HCT116 (cell line): ENCODE measurements at regions not wholly inside any gene's neighbourhood (a gene's known extent, or its start where the extent isn't known, plus 50 kb on each side); places are given as distances from the start of the nearest gene placed in this dataset.

ENCODE experiments used
- ATAC-seq: fragments of 200-7000 bp; cut with Tn5 transposase; 2 replicates; pipeline ENCODE4 v1.9.1; 2020; ENCODE audit warnings: mild to moderate bottlenecking, moderate library complexity
- BruUV-seq: library from RNA; stranded (reverse); fragments of 400-500 nt; replicated peaks from 2 replicates; lab custom pipeline; 2021; lab: Mats Ljungman, UMichigan
- CTCF ChIA-PET: fragments of 300-600 bp; sonication (Branson Sonifier 250); formaldehyde crosslinking; loops from one replicate; lab custom pipeline; 2021; ENCODE audit warnings: antibody characterized with exemption; lab: Charles Lee
- POLR2A ChIA-PET: fragments of 300-600, 350-600 bp; sonication (Branson Sonifier 250); formaldehyde crosslinking; loops from one replicate; lab custom pipeline; 2021; ENCODE audit warnings: antibody characterized with exemption; lab: Charles Lee
- RAD21 ChIA-PET, 2 experiments: fragments of 300-600 bp; sonication (Branson Sonifier 250); formaldehyde crosslinking; loops; one replicate each; lab custom pipeline; 2023; ENCODE audit warnings: low total read pairs in 2 of 2; ENCODE audit not compliant: uncharacterized antibody in 2 of 2, unreplicated experiment in 2 of 2, low non-redundant PET in 1 of 2; lab: Charles Lee
- DNase-seq: peaks from one replicate; pipeline ENCODE4 v3.0.0-alpha.2; 2010; ENCODE audit warnings: low read depth, low spot score
- H2AFZ ChIP-seq: fragments of 200-600 bp; shearing (Covaris generic), sonication (generic); 2 replicates; pipeline ENCODE4 v1.6.1; 2017; ENCODE audit warnings: low read depth, mixed run types, mixed read lengths, antibody characterized with exemption, low read length; ENCODE audit not compliant: poor library complexity, severe bottlenecking
- H3K27ac ChIP-seq: 2 replicates; pipeline ENCODE4 v1.5.1; 2012; ENCODE audit warnings: low read depth, low read length
- H3K27me3 ChIP-seq: fragments of 200-600 bp; sonication (generic); 2 replicates; pipeline ENCODE4 v1.6.1; 2016; ENCODE audit warnings: mixed run types, low read length, mixed read lengths; ENCODE audit not compliant: insufficient read depth
- H3K36me3 ChIP-seq, 2 experiments: fragments of 200-500 bp in 1 of 2; fragments of 200-600 bp in 1 of 2; sonication (Bioruptor generic) in 1 of 2; sonication (generic) in 1 of 2; 2 replicates each; pipeline versions ENCODE4 v1.5.1 to v1.6.1; 2014 to 2016; ENCODE audit warnings: low read length in 2 of 2, inconsistent platforms in 1 of 2, mixed read lengths in 1 of 2, mixed run types in 1 of 2; ENCODE audit not compliant: insufficient read depth in 2 of 2, control insufficient read depth in 1 of 2
- H3K4me1 ChIP-seq, 2 experiments: fragments of 200-600 bp in 1 of 2; sonication (generic) in 1 of 2; 2 replicates each; pipeline versions ENCODE4 v1.5.1 to v1.6.1; 2012 to 2017; ENCODE audit warnings: low read length in 2 of 2, inconsistent platforms in 1 of 2, mild to moderate bottlenecking in 1 of 2, mixed read lengths in 1 of 2, mixed run types in 1 of 2, moderate library complexity in 1 of 2; ENCODE audit not compliant: insufficient read depth in 2 of 2, control insufficient read depth in 1 of 2
- H3K4me2 ChIP-seq: fragments of 200-600 bp; sonication (generic); 2 replicates; pipeline ENCODE4 v1.6.1; 2017; ENCODE audit warnings: mixed run types, low read length, mixed read lengths
- H3K4me3 ChIP-seq, 2 experiments: fragments of 200-600 bp in 1 of 2; sonication (generic) in 1 of 2; replicated peaks in 1 of 2; 2 replicates each; pipeline ENCODE4 v1.5.1; 2011 to 2016; ENCODE audit warnings: low read length in 2 of 2, control low read depth in 1 of 2, low read depth in 1 of 2, mild to moderate bottlenecking in 1 of 2, mixed read lengths in 1 of 2, mixed run types in 1 of 2
- H3K79me2 ChIP-seq: fragments of 200-600 bp; sonication (generic); 2 replicates; pipeline ENCODE4 v1.6.1; 2017; ENCODE audit warnings: mild to moderate bottlenecking, mixed run types, low read length, moderate library complexity, mixed read lengths; ENCODE audit not compliant: insufficient read depth
- H3K9ac ChIP-seq: fragments of 200-600 bp; sonication (generic); 2 replicates; pipeline ENCODE4 v1.6.1; 2016; ENCODE audit warnings: low read length, mixed read lengths
- H3K9me2 ChIP-seq: fragments of 200-600 bp; sonication (generic), shearing (Covaris generic); 2 replicates; pipeline ENCODE4 v1.6.1; 2017; ENCODE audit warnings: mixed run types, mild to moderate bottlenecking, moderate library complexity; ENCODE audit not compliant: insufficient read depth
- H3K9me3 ChIP-seq, 2 experiments: fragments of 200-500 bp in 1 of 2; fragments of 200-600 bp in 1 of 2; sonication (Bioruptor generic) in 1 of 2; sonication (generic) in 1 of 2; 2 replicates each; pipeline ENCODE4 v1.6.1; 2014 to 2017; ENCODE audit warnings: low read length in 2 of 2, mixed read lengths in 2 of 2, inconsistent platforms in 1 of 2, low read depth in 1 of 2, mild to moderate bottlenecking in 1 of 2, mixed run types in 1 of 2, moderate library complexity in 1 of 2; ENCODE audit not compliant: control insufficient read depth in 1 of 2, insufficient read depth in 1 of 2
- H4K20me1 ChIP-seq: fragments of 200-600 bp; sonication (generic), shearing (Covaris generic); 2 replicates; pipeline ENCODE4 v1.6.1; 2017; ENCODE audit warnings: mixed run types, mild to moderate bottlenecking, moderate library complexity; ENCODE audit not compliant: insufficient read depth
- ZFX ChIP-seq: fragments of 450-650 bp; IDR thresholded peaks from 2 replicates; pipeline ENCODE4 v1.6.1; 2017
- intact Hi-C: fragments of 100-400 bp; cut with micrococcal nuclease; formaldehyde crosslinking; loops from 2 replicates; pipeline ENCODE4 v1.10.0; 2022
- TF ChIP-seq, protein P1 (sequence below): IDR thresholded peaks from 2 replicates; pipeline ENCODE4 v1.6.1; 2011; ENCODE audit warnings: mild to moderate bottlenecking, low read length, moderate library complexity; ENCODE audit not compliant: insufficient replicate concordance; ENCODE audit errors: extremely low read depth

DNA sequence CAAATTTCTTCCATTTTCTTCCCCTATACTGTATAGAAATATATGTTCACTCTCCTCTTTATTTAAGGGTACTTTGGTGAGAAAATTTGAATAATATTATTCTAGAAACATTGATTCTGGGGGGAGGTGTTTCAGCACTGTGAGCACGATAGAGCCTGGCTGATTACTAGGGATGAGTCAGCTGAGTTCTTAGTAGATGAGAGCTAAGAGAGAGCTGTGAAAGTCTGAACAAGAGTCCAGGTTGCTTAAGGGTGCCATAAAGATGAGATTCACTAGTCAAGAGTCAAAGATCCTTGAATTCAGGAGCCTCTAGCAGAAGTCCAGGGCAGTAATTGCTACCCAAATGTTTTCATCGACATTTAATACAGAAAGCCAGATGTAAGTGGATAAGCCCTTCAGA, 756.6 kb upstream of the API5 start:
- POLR2A ChIA-PET: no interaction called here
- no peak for TF ChIP-seq ZFX
- Histone ChIP-seq H3K9me2 (no peaks in the 10 kb centered on the region), H3K36me3 (no peaks in the 10 kb centered on the region), H3K9me3 (peaks cover 0 to 12% of the 10 kb centered on the region in 2 experiments; a peak in 2 of 4 replicates), H3K4me1 (no peaks in the 10 kb centered on the region), H3K4me3 (no peak overlapping the region), H3K27me3 (no peaks in the 10 kb centered on the region), H2AFZ (no peak overlapping the region), H3K9ac (no peak overlapping the region), H3K79me2 (no peaks in the 10 kb centered on the region), H3K27ac (no peak overlapping the region), H3K4me2 (no peak overlapping the region), H4K20me1 (no peaks in the 10 kb centered on the region)
- ATAC-seq (no peak), DNase-seq (no peak)
- CTCF ChIA-PET: no interaction called here
- BruUV-seq: no TSS peak
- RAD21 ChIA-PET: no interaction called here
- intact Hi-C loops: no loop called here

DNA sequence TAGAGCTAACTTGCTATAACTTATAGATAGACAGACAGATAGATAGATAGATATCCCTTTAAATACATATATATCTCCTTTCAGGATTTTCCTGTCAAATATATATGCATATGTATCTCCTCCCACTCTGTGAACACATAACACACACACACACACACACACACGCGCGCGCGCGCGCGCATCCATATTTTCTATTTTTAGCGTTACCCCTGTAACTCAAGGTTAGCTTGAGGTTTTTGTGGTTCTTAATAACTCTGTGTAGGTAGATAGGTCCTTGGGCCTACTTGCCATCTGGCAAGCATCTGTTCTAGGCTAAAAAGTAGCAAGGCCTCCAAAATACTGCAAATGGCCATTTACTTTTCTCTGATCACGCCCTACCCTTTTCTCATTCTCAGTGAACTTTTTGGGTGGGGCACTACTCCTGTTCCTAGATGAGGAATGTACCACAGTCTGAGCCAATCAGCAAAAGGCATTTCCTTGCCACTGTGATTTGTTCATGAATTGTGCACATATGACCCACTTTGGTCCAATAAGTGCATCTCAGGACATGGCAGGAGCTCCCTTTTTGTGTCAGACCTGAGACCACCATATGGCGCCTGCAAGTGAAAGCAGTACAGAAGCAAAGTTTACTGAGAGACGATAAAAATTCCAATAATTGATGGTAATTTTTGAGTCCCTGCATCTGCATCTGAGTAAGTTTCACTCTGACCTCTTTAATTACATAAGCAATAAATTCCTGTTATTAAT, 740.5 kb upstream of the API5 start:
- ChIA-PET RAD21 (no interaction called here), POLR2A (no interaction called here)
- no peak for ATAC-seq
- intact Hi-C loops: no loop called here
- no peaks in the 10 kb centered on the region for H3K79me2 ChIP-seq
- H4K20me1 ChIP-seq: no peaks in the 10 kb centered on the region
- H3K27me3 ChIP-seq: no peaks in the 10 kb centered on the region
- TF ChIP-seq, protein P1, sequence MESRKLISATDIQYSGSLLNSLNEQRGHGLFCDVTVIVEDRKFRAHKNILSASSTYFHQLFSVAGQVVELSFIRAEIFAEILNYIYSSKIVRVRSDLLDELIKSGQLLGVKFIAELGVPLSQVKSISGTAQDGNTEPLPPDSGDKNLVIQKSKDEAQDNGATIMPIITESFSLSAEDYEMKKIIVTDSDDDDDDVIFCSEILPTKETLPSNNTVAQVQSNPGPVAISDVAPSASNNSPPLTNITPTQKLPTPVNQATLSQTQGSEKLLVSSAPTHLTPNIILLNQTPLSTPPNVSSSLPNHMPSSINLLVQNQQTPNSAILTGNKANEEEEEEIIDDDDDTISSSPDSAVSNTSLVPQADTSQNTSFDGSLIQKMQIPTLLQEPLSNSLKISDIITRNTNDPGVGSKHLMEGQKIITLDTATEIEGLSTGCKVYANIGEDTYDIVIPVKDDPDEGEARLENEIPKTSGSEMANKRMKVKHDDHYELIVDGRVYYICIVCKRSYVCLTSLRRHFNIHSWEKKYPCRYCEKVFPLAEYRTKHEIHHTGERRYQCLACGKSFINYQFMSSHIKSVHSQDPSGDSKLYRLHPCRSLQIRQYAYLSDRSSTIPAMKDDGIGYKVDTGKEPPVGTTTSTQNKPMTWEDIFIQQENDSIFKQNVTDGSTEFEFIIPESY: no peak
- TF ChIP-seq, all 23 proteins: peak for 0
- no peaks in the 10 kb centered on the region for H3K36me3 ChIP-seq
- peaks cover 0 to 10% of the 10 kb centered on the region in 2 experiments; a peak in 1 of 4 replicates for H3K9me3 ChIP-seq
- no peak overlapping the region for H3K4me3 ChIP-seq
- H3K4me1 ChIP-seq: no peaks in the 10 kb centered on the region
- no peak overlapping the region for H3K9ac ChIP-seq
- H3K4me2 ChIP-seq: no peak overlapping the region
- H2AFZ ChIP-seq: no peak overlapping the region
- DNase-seq: no peak
- no TSS peak for BruUV-seq
- CTCF ChIA-PET: no interaction called here
- H3K9me2 ChIP-seq: no peaks in the 10 kb centered on the region
- H3K27ac ChIP-seq: no peak overlapping the region
